AG09319 (cell line): ENCODE measurements at regions not wholly inside any gene's neighbourhood (a gene's known extent, or its start where the extent isn't known, plus 50 kb on each side); places are given as distances from the start of the nearest gene placed in this dataset.
A peak's percentile ranks its signal among the peaks of the same experiment; 100 is the strongest.

ENCODE experiments used
- DNase-seq: peaks from one replicate; pipeline ENCODE4 v3.0.0-alpha.2; 2010; ENCODE audit warnings: low read depth; ENCODE audit errors: extremely low read depth
- CTCF ChIP-seq: IDR thresholded peaks from 2 replicates; pipeline ENCODE4 v1.5.1; 2011; ENCODE audit warnings: low read depth, mild to moderate bottlenecking, inconsistent platforms, low read length, moderate library complexity

- no peak for DNase-seq
- TF ChIP-seq CTCF: no peak
Measured at GRCh38 chr1:177585302-177586220, 384.3 kb downstream of the SEC16B start.

- no peak for DNase-seq
- TF ChIP-seq CTCF: no peak
Measured at GRCh38 chr1:177573901-177574300, 396.0 kb downstream of the SEC16B start.

GRCh38 chr1:177571485-177572076 is 398.3 kb downstream of the SEC16B start:
- no peak for TF ChIP-seq CTCF
- DNase-seq: no peak

GRCh38 chr1:177571076-177571475 is 398.8 kb downstream of the SEC16B start:
- DNase-seq: no peak
- no peak for TF ChIP-seq CTCF

GRCh38 chr1:177569476-177569875 is 398.7 kb downstream of the BRINP2 start:
- TF ChIP-seq CTCF: no peak
- no peak for DNase-seq

- no peak for TF ChIP-seq CTCF
- no peak for DNase-seq
Measured at GRCh38 chr1:177568622-177569021, 397.9 kb downstream of the BRINP2 start.

- peak; percentile 8 for TF ChIP-seq CTCF
- DNase-seq: no peak
Measured at GRCh38 chr1:177567393-177567792, 396.6 kb downstream of the BRINP2 start.
